DND-41 (cell line): ENCODE measurements at regions not wholly inside any gene's neighbourhood (a gene's known extent, or its start where the extent isn't known, plus 50 kb on each side); places are given as distances from the start of the nearest gene placed in this dataset.

ENCODE experiments used
- ATAC-seq: fragments of 200-7000 bp; cut with Tn5 transposase; 3 replicates; pipeline ENCODE4 v1.9.1; 2021; ENCODE audit warnings: low read depth; ENCODE audit not compliant: insufficient read depth
- DNase-seq: peaks from one replicate; pipeline ENCODE4 v3.0.0-alpha.2; 2020
- H2AFZ ChIP-seq: 2 replicates; pipeline ENCODE4 v1.6.0; 2012; ENCODE audit warnings: low read depth, low read length
- H3K27ac ChIP-seq: 2 replicates; pipeline ENCODE4 v1.5.1; 2012; ENCODE audit warnings: low read length, inconsistent platforms
- H3K27me3 ChIP-seq: fragments of 200-600 bp; sonication (generic); 2 replicates; pipeline ENCODE4 v1.6.0; 2012; ENCODE audit warnings: low read length, mild to moderate bottlenecking, inconsistent platforms; ENCODE audit not compliant: insufficient read depth, poor library complexity
- H3K36me3 ChIP-seq: 2 replicates; pipeline ENCODE4 v1.5.1; 2012; ENCODE audit warnings: low read length, inconsistent platforms; ENCODE audit not compliant: insufficient read depth
- H3K4me1 ChIP-seq: 2 replicates; pipeline ENCODE4 v1.5.1; 2012; ENCODE audit warnings: mild to moderate bottlenecking, low read length; ENCODE audit not compliant: insufficient read depth
- H3K4me2 ChIP-seq: 2 replicates; pipeline ENCODE4 v1.6.0; 2012; ENCODE audit warnings: mild to moderate bottlenecking, moderate library complexity, low read length, inconsistent platforms; ENCODE audit not compliant: insufficient read depth
- H3K4me3 ChIP-seq, 2 experiments: fragments of 200-600 bp in 1 of 2; shearing (Covaris generic) in 1 of 2; 2 replicates each; pipeline ENCODE4 v1.5.1; 2012 to 2016; ENCODE audit warnings: inconsistent platforms in 2 of 2, low read length in 2 of 2, mild to moderate bottlenecking in 2 of 2, low read depth in 1 of 2, moderate library complexity in 1 of 2
- H3K79me2 ChIP-seq: 2 replicates; pipeline ENCODE4 v1.6.0; 2012; ENCODE audit warnings: low read length, inconsistent platforms; ENCODE audit not compliant: insufficient read depth
- H3K9ac ChIP-seq: 2 replicates; pipeline ENCODE4 v1.6.0; 2012; ENCODE audit warnings: low read depth, mild to moderate bottlenecking, inconsistent platforms, low read length, moderate library complexity
- H3K9me3 ChIP-seq: 2 replicates; pipeline ENCODE4 v1.5.1; 2012; ENCODE audit warnings: low read length, moderate library complexity, mild to moderate bottlenecking, inconsistent platforms; ENCODE audit not compliant: insufficient read depth, severe bottlenecking
- H4K20me1 ChIP-seq: 2 replicates; pipeline ENCODE4 v1.6.0; 2012; ENCODE audit warnings: low read length; ENCODE audit not compliant: insufficient read depth
- CTCF ChIP-seq: IDR thresholded peaks from 2 replicates; pipeline ENCODE4 v1.5.1; 2012; ENCODE audit warnings: borderline replicate concordance, low read length, moderate library complexity, mild to moderate bottlenecking; ENCODE audit not compliant: poor library complexity, severe bottlenecking; ENCODE audit errors: extremely low read depth
- EZH2 ChIP-seq: IDR thresholded peaks from 3 replicates; pipeline ENCODE4 v1.6.1; 2012; ENCODE audit warnings: borderline replicate concordance, low read depth, mild to moderate bottlenecking, moderate library complexity, low read length, inconsistent platforms; ENCODE audit not compliant: severe bottlenecking

- H3K79me2 ChIP-seq, result no peaks in the 10 kb centered on the region
- ATAC-seq, result no peak
- no peak for TF ChIP-seq EZH2
- TF ChIP-seq CTCF, result no peak
- no peak for DNase-seq
- no peaks in the 10 kb centered on the region for H3K36me3 ChIP-seq
- no peaks in the 10 kb centered on the region for H3K4me1 ChIP-seq
- no peaks in the 10 kb centered on the region for H3K9me3 ChIP-seq
- H3K4me2 ChIP-seq, result no peak overlapping the region
- no peak overlapping the region for H3K27ac ChIP-seq
- H3K9ac ChIP-seq, result no peak overlapping the region
- H4K20me1 ChIP-seq, result no peaks in the 10 kb centered on the region
- no peak overlapping the region for H3K4me3 ChIP-seq
- H2AFZ ChIP-seq, result no peak overlapping the region
- no peaks in the 10 kb centered on the region for H3K27me3 ChIP-seq
Measured at GRCh38 chr16:63890081-63890480, 1231.8 kb downstream of the CDH11 start.

DNA sequence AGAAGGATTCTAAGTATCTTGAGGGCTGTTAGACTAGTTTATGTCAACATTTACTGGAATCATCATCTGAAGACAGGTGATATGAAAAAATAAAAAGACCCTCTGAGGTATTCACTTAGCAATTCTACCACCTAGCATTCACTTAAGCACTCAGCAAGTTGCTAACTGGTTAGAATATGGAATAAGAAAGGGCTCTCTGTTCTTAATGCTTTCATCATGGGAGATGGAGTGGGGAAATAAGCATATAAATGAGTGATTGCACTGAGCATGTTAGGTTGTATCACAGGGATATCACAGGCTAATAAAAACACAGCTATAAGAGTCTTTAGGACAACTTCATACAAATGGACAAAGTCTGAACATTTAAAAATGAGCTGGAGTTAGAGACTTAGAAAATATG, 1238.8 kb downstream of the CDH11 start:
- Histone ChIP-seq H3K4me3 (no peak overlapping the region), H3K27ac (no peak overlapping the region), H3K79me2 (no peaks in the 10 kb centered on the region), H3K9me3 (no peaks in the 10 kb centered on the region), H3K9ac (no peak overlapping the region), H3K36me3 (no peaks in the 10 kb centered on the region), H3K27me3 (no peaks in the 10 kb centered on the region), H4K20me1 (no peaks in the 10 kb centered on the region), H2AFZ (no peak overlapping the region), H3K4me2 (no peak overlapping the region), H3K4me1 (no peaks in the 10 kb centered on the region)
- DNase-seq (no peak), ATAC-seq (no peak)
- no peak for TF ChIP-seq EZH2

- Histone ChIP-seq H4K20me1 (no peaks in the 10 kb centered on the region), H3K9me3 (no peaks in the 10 kb centered on the region), H3K4me2 (no peak overlapping the region), H3K36me3 (no peaks in the 10 kb centered on the region), H3K79me2 (no peaks in the 10 kb centered on the region), H3K27ac (no peak overlapping the region), H2AFZ (no peak overlapping the region), H3K9ac (no peak overlapping the region), H3K27me3 (no peaks in the 10 kb centered on the region), H3K4me1 (no peaks in the 10 kb centered on the region), H3K4me3 (no peak overlapping the region)
- TF ChIP-seq CTCF (no peak), EZH2 (no peak)
- DNase-seq (no peak), ATAC-seq (no peak)
Measured at GRCh38 chr16:63882576-63882975, 1239.3 kb downstream of the CDH11 start.

- Histone ChIP-seq H3K79me2 (no peaks in the 10 kb centered on the region), H2AFZ (no peak overlapping the region), H3K9me3 (no peaks in the 10 kb centered on the region), H3K36me3 (no peaks in the 10 kb centered on the region), H3K4me2 (no peak overlapping the region), H3K9ac (no peak overlapping the region), H3K4me1 (no peaks in the 10 kb centered on the region), H3K27ac (no peak overlapping the region), H3K4me3 (no peak overlapping the region), H3K27me3 (no peaks in the 10 kb centered on the region), H4K20me1 (no peaks in the 10 kb centered on the region)
- DNase-seq (no peak), ATAC-seq (no peak)
- TF ChIP-seq EZH2 (no peak), CTCF (no peak)
Measured at GRCh38 chr16:63880948-63881347, 1240.9 kb downstream of the CDH11 start.
